Osteocyte (in vitro differentiated cells): ENCODE measurements at regions not wholly inside any gene's neighbourhood (a gene's known extent, or its start where the extent isn't known, plus 50 kb on each side); places are given as distances from the start of the nearest gene placed in this dataset.

ENCODE experiments used
- DNase-seq: peaks from one replicate; pipeline ENCODE4 v3.0.0; 2021; ENCODE audit warnings: mixed read lengths; ENCODE audit not compliant: unreplicated experiment; ENCODE audit errors: extremely low spot score
- H3K27ac Mint-ChIP-seq: one replicate; pipeline ENCODE4 v1.8.0; 2021; ENCODE audit warnings: mild to moderate bottlenecking, mixed read lengths; ENCODE audit not compliant: unreplicated experiment
- H3K27me3 Mint-ChIP-seq: one replicate; pipeline ENCODE4 v1.8.0; 2021; ENCODE audit warnings: mixed read lengths; ENCODE audit not compliant: unreplicated experiment
- H3K36me3 Mint-ChIP-seq: one replicate; pipeline ENCODE4 v1.8.0; 2021; ENCODE audit warnings: mixed read lengths; ENCODE audit not compliant: unreplicated experiment
- H3K4me1 Mint-ChIP-seq: one replicate; pipeline ENCODE4 v1.8.0; 2021; ENCODE audit warnings: mixed read lengths; ENCODE audit not compliant: unreplicated experiment
- H3K4me3 Mint-ChIP-seq: one replicate; pipeline ENCODE4 v1.8.0; 2021; ENCODE audit warnings: mild to moderate bottlenecking, moderate library complexity, mixed read lengths; ENCODE audit not compliant: unreplicated experiment
- H3K9me3 Mint-ChIP-seq: one replicate; pipeline ENCODE4 v1.8.0; 2021; ENCODE audit warnings: mixed read lengths; ENCODE audit not compliant: unreplicated experiment
- CTCF ChIP-seq: fragments of 200-600 bp; sonication (generic); IDR thresholded peaks from 2 replicates; pipeline ENCODE4 v1.5.0; 2021; ENCODE audit warnings: antibody characterized with exemption, mild to moderate bottlenecking, moderate library complexity

DNA sequence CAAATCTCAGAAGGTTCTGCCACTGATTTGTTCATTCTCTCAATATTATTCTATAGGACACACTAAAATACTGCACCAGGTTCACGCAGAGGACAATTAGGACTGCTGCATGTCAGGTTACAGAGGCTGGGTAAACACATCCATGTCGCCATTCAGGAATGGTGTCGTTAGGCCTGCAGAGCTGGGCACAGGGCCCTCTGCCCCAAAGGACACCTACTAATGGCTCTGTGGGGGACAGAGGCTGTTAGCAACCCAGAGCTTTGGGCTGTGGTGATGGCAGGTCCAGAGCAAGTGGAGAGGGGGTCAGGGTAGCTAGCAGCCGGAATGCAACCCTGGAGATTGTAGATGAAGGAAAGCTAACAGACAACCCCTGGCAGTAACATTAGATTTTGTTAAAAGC is 115.9 kb downstream of the TTC32 start:
- no peak for TF ChIP-seq CTCF
- DNase-seq, result no peak
- H3K4me3 Mint-ChIP-seq, result no peak overlapping the region
- H3K27ac Mint-ChIP-seq, result peak overlapping the region; percentile 71
- peaks cover 32% of the 10 kb centered on the region for H3K4me1 Mint-ChIP-seq
- H3K27me3 Mint-ChIP-seq, result no peaks in the 10 kb centered on the region
- no peaks in the 10 kb centered on the region for H3K9me3 Mint-ChIP-seq
- H3K36me3 Mint-ChIP-seq, result no peaks in the 10 kb centered on the region

- Mint-ChIP-seq H3K4me3 (no peak overlapping the region), H3K4me1 (peaks cover 29% of the 10 kb centered on the region), H3K27me3 (no peaks in the 10 kb centered on the region), H3K9me3 (no peaks in the 10 kb centered on the region), H3K36me3 (no peaks in the 10 kb centered on the region), H3K27ac (peak overlapping the region; percentile 71)
- no peak for DNase-seq
- TF ChIP-seq CTCF, result no peak
Measured at GRCh38 chr2:19785447-19785846, 116.3 kb downstream of the TTC32 start.

DNA sequence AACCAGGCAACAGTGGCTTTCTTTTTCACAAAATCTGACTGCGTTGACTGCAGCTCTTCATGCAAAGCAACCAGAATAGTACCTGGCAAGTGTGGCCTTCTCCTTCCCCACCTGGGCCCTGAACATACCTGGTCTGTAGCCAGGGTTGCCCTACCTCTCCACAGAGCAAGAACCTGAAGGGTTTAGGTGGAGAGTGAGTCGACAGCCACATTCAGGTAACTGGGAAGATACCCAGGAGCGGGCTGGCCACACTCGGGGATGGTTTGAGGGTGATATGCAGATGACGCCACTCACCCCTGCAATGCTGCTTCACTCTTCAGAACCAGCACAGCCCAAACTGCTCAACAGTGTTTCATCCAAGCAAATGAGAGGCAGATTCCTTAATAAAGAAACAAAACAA is 117.3 kb downstream of the TTC32 start:
- no peak for DNase-seq
- no peak overlapping the region for H3K27ac Mint-ChIP-seq
- H3K4me3 Mint-ChIP-seq, result no peak overlapping the region
- no peaks in the 10 kb centered on the region for H3K9me3 Mint-ChIP-seq
- H3K36me3 Mint-ChIP-seq, result no peaks in the 10 kb centered on the region
- H3K4me1 Mint-ChIP-seq, result peaks cover 23% of the 10 kb centered on the region
- no peak for TF ChIP-seq CTCF
- H3K27me3 Mint-ChIP-seq, result no peaks in the 10 kb centered on the region

DNA sequence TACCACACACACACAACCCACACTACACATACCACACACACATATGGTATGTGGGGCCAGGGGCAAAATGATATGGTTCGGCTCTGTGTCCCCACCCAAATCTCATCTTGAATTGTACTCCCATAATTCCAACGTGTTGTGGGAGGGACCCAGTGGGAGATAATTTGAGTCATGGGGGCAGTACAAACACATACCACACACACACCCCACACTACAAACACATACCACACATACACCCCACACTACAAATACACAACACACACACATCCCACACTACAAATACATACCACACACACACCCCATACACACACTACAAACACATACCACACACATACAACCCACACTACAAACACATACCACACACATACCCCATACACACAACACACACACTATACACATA is 117.8 kb downstream of the TTC32 start:
- Mint-ChIP-seq H3K36me3 (no peaks in the 10 kb centered on the region), H3K4me1 (peaks cover 23% of the 10 kb centered on the region), H3K27me3 (peaks cover 3% of the 10 kb centered on the region), H3K9me3 (no peaks in the 10 kb centered on the region), H3K27ac (no peak overlapping the region), H3K4me3 (no peak overlapping the region)
- TF ChIP-seq CTCF, result no peak
- no peak for DNase-seq

GRCh38 chr2:19776941-19777514 is 124.8 kb downstream of the TTC32 start:
- Mint-ChIP-seq H3K9me3 (no peaks in the 10 kb centered on the region), H3K36me3 (no peaks in the 10 kb centered on the region), H3K4me3 (no peak overlapping the region), H3K27ac (no peak overlapping the region), H3K4me1 (peaks cover 33% of the 10 kb centered on the region), H3K27me3 (peaks cover 3% of the 10 kb centered on the region)
- no peak for TF ChIP-seq CTCF
- no peak for DNase-seq
